Subcutaneous abdominal adipose tissue (tissue), 5 donors: ENCODE measurements at regions not wholly inside any gene's neighbourhood (a gene's known extent, or its start where the extent isn't known, plus 50 kb on each side); places are given as distances from the start of the nearest gene placed in this dataset.
"Not testable (repeated sequence)": the region's sequence is repeated elsewhere in the genome, so short reads cannot be mapped to it uniquely, and the experiment has no call there.

Experiments
- H3K27ac ChIP-seq: one replicate; pipeline ENCODE4 v1.7.0; 2013; ENCODE audit warnings: low read depth, mild to moderate bottlenecking, inconsistent platforms, low read length, moderate library complexity
- H3K27me3 ChIP-seq, 5 donors: one replicate each; pipeline ENCODE4 v1.7.0; 2013; ENCODE audit warnings: low read length in 5 of 5, inconsistent platforms in 1 of 5; ENCODE audit not compliant: control insufficient read depth in 5 of 5, insufficient read depth in 4 of 5
- H3K36me3 ChIP-seq, 5 donors: one replicate each; pipeline ENCODE4 v1.7.0; 2013; ENCODE audit warnings: low read length in 5 of 5; ENCODE audit not compliant: control insufficient read depth in 5 of 5, insufficient read depth in 5 of 5
- H3K4me1 ChIP-seq, 5 donors: one replicate each; pipeline ENCODE4 v1.7.0; 2013; ENCODE audit warnings: low read length in 5 of 5, mild to moderate bottlenecking in 3 of 5, moderate library complexity in 1 of 5; ENCODE audit not compliant: control insufficient read depth in 5 of 5, insufficient read depth in 5 of 5
- H3K4me3 ChIP-seq, 5 donors: one replicate each; pipeline ENCODE4 v1.7.0; 2013; ENCODE audit warnings: low read length in 5 of 5, low read depth in 1 of 5
- H3K9ac ChIP-seq, 5 donors: one replicate each; pipeline ENCODE4 v1.7.0; 2013; ENCODE audit warnings: low read length in 5 of 5, mild to moderate bottlenecking in 4 of 5, moderate library complexity in 3 of 5
- H3K9me3 ChIP-seq, 5 donors: one replicate each; pipeline ENCODE4 v1.7.0; 2013; ENCODE audit warnings: low read length in 5 of 5; ENCODE audit not compliant: control insufficient read depth in 5 of 5
- donor health status: healthy.
- donor health status: healthy.
- donor health status: healthy.
- donor health status: healthy.
- donor health status: healthy.

DNA sequence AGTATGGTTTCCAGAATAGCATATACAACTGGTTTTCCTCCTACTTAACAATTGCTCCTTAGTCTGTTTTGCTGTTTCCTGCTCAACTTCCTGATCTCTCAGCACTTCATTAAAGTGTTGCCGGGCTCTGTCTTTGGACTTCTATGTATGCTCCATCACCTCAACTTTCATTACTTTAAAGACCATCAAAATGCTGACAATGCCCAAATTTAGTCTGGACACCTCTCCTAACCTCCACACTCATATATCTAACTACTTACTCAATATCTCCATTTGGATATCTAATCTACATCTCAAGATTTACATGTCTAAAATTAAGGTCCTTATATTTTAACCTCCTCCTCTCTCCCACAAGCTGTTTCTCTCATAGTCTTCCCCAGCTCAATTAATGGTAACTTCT lies 54.4 kb upstream of the LGR5 start:
- Histone ChIP-seq H3K4me1 (no peaks in the 10 kb centered on the region), H3K27me3 (no peaks in the 10 kb centered on the region), H3K27ac (no peak overlapping the region), H3K36me3 (no peaks in the 10 kb centered on the region), H3K9ac (no peak overlapping the region), H3K9me3 (no peaks in the 10 kb centered on the region), H3K4me3 (no peak overlapping the region)

DNA sequence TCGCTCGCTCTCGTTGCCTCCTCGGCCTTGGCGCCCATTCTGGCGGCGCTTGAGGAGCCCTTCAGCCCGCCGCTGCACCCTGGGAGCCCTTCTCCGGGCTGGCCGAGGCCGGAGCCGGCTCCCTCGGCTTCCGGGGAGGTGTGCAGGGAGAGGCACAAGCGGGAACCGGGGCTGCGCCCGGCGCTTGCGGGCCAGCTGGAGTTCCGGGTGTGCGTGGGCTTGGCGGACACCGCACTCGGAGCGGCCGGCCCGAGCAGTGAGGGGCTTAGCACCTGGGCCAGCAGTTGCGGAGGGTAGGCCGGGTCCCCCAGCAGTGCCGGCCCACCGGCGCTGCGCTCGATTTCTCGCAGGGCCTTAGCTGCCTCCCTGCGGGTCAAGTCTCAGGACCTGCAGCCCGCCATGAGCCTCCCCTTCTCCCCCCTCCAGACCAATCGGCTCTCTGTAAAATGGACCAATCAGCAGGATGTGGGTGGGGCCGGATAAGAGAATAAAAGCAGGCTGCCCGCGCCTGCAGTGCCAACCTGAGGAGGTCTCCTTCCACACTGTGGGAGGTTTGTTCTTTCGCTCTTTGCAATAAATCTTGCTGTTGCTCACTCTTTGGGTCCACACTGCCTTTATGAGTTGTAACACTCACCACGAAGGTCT lies 62.8 kb upstream of the LGR5 start:
- H3K36me3 ChIP-seq, H3K9ac ChIP-seq, H3K4me1 ChIP-seq, H3K9me3 ChIP-seq, H3K27ac ChIP-seq, H3K4me3 ChIP-seq, H3K27me3 ChIP-seq: not testable (repeated sequence)

DNA sequence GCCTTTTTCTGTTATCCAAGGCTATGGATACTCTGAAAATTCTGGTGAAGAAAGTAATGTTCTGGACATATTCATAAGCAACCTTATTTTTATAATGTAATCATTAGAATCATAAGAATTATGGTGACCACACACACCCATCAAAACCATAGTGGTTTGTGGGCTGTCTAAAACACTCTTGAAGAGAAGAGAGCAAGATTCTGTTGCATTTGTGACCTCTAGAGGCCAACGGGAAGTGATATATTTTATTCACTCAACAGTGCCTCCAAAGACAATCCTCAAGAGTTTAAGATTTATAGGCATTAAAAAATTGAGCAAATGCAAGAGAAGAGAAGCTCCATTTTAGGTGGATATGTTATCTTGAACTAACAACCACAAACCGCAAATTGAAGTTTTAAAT lies 68.5 kb upstream of the LGR5 start:
- Histone ChIP-seq H3K27me3 (no peaks in the 10 kb centered on the region), H3K9ac (no peak overlapping the region), H3K27ac (no peak overlapping the region), H3K4me1 (no peaks in the 10 kb centered on the region), H3K36me3 (no peaks in the 10 kb centered on the region), H3K9me3 (no peaks in the 10 kb centered on the region), H3K4me3 (no peak overlapping the region)

DNA sequence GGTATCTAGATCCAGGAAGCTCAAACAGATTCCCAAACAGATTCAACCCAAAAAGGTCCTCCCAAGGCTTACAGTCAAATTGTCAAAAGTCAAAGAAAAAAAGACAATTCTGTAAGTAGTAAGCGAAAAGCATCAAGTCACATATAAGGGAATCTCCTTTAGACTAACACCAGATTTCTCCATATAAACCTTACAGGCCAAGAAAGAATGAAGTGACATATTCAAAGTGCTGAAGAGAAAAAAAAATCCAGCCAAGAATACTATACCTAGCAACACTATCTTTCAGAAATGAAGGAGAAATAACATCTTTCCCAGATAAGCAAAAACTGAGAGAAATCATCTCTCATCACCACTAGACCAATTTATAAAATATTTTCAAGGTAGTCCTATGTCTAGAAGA lies 79.6 kb upstream of the LGR5 start:
- Histone ChIP-seq H3K27ac (no peak overlapping the region), H3K36me3 (no peaks in the 10 kb centered on the region), H3K27me3 (peaks cover 0 to 5% (median 0%) of the 10 kb centered on the region in 5 donors), H3K9ac (no peak overlapping the region), H3K4me3 (no peak overlapping the region), H3K9me3 (peaks cover 4 to 14% (median 6%) of the 10 kb centered on the region in 5 donors), H3K4me1 (peaks cover 0 to under 1% (median 0%) of the 10 kb centered on the region in 5 donors)

DNA sequence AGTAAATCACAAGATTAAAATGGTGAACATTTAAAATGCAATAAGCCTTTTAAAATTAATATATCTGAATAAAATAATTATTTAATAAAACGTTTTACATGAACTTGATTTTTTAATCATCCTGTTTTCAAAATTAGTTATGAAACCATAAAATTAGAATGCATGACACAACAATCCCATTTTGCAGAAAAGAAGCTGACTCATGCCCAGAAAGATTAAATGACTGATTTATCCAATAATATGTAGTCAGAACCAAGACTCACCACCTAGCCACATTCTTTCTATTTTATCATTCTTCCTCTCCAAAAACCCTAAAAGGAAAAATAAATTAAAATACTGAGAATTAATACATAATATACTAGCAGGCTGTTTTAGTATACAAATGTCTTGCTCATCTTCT lies 83.0 kb upstream of the LGR5 start:
- Histone ChIP-seq H3K36me3 (no peaks in the 10 kb centered on the region), H3K9me3 (peaks cover 4 to 14% (median 6%) of the 10 kb centered on the region in 5 donors)

DNA sequence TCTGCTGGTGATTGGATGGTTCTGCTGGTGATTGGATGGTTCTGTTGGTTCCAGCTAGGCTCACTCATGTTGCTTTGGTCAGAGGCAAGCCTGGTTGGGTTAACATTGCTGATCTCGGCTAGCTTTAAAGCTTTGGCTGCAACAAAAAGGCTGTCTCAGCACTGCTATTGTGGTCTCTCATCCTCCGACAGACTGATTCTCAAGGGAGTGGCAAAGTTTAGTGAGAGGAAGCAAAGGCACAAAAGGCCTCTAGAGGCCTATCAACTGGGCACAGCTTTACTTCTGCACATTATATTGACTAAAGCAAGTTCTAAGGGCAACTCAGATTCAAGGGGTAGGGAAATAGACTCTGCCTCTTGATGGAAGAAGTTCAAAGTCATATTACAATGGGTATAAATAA lies 84.7 kb upstream of the LGR5 start:
- no peak overlapping the region for H3K9ac ChIP-seq
- peaks cover 0 to 5% (median 0%) of the 10 kb centered on the region in 5 donors for H3K27me3 ChIP-seq
- H3K27ac ChIP-seq: no peak overlapping the region
- peaks cover 0 to 6% (median 3%) of the 10 kb centered on the region in 5 donors for H3K9me3 ChIP-seq
- no peak overlapping the region for H3K4me3 ChIP-seq
- H3K4me1 ChIP-seq: peaks cover 0 to 5% (median 3%) of the 10 kb centered on the region in 5 donors
- no peaks in the 10 kb centered on the region for H3K36me3 ChIP-seq

More for the DNA sequence above, 83.0 kb upstream of the LGR5 start:
- Histone ChIP-seq H3K27me3 (peaks cover 0 to 5% (median 0%) of the 10 kb centered on the region in 5 donors), H3K27ac (no peak overlapping the region), H3K4me1 (peaks cover 0 to 5% (median 3%) of the 10 kb centered on the region in 5 donors), H3K4me3 (no peak overlapping the region), H3K9ac (no peak overlapping the region)

DNA sequence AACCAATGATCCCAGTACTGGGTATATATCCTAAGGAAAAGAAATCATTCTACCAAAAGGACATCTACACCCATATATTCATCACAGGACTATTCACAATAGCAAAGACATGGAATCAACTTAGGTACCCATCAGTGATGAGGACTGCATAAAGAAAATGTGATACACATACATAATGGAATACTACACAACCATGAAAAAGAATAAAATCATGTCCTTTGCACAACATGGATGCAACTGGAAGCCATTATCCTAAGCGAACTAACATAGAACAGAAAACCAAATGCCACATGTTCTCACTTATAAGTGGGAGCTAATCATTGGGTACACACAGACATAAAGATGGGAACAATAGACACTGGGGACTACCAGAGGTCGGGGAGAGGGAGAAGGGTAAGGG lies 86.0 kb upstream of the LGR5 start:
- Histone ChIP-seq H3K27me3 (peaks cover 0 to 5% (median 0%) of the 10 kb centered on the region in 5 donors), H3K27ac (no peak overlapping the region), H3K4me3 (no peak overlapping the region), H3K9ac (no peak overlapping the region), H3K9me3 (no peaks in the 10 kb centered on the region), H3K4me1 (peaks cover 0 to 5% (median 3%) of the 10 kb centered on the region in 5 donors), H3K36me3 (no peaks in the 10 kb centered on the region)

DNA sequence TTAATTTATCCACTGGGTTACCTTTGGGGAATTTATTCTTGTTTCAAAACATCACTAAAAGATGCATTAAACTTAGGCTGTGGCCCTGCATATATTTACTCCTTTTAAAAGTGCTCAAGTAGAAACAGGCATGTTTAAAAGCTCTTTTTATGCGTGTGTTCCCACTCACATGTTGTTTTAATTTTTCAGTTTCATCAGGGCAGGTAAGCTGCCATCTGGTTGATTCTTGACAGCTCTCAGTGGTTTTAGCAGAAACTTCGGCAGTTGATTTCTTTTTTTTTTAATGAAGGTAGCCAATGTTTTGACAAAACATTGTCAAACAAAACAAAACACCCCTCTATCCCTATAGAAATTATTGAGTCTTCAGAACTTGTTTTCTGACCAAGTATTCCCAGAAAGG lies 89.6 kb upstream of the LGR5 start:
- H3K9ac ChIP-seq: no peak overlapping the region
- H3K4me3 ChIP-seq: no peak overlapping the region
- H3K27me3 ChIP-seq: no peaks in the 10 kb centered on the region
- no peaks in the 10 kb centered on the region for H3K36me3 ChIP-seq
- H3K9me3 ChIP-seq: no peaks in the 10 kb centered on the region
- no peak overlapping the region for H3K27ac ChIP-seq
- H3K4me1 ChIP-seq: peaks cover 0 to 24% (median 16%) of the 10 kb centered on the region in 5 donors

DNA sequence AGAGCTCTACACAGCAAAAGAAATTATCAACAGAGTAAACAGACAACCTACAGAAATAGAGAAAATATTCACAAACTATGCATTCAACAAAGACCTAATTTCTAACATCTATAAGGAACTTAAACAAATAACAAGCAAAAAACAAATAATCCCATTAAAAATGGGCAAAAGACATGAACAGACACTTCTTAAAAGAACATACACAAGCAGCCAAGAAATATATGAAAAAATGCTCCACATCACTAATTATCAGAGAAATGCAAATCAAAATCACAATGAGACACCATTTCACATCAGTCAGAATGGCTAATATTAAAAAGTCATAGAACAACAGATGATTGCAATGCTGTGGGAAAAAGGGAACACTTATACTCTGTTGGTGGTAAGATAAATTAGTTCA lies 100.7 kb upstream of the LGR5 start:
- H3K27me3 ChIP-seq: no peaks in the 10 kb centered on the region
- no peaks in the 10 kb centered on the region for H3K36me3 ChIP-seq
- no peak overlapping the region for H3K4me3 ChIP-seq
- no peaks in the 10 kb centered on the region for H3K4me1 ChIP-seq
- no peak overlapping the region for H3K9ac ChIP-seq
- no peak overlapping the region for H3K27ac ChIP-seq
- peaks cover 0 to 4% (median 3%) of the 10 kb centered on the region in 5 donors for H3K9me3 ChIP-seq

DNA sequence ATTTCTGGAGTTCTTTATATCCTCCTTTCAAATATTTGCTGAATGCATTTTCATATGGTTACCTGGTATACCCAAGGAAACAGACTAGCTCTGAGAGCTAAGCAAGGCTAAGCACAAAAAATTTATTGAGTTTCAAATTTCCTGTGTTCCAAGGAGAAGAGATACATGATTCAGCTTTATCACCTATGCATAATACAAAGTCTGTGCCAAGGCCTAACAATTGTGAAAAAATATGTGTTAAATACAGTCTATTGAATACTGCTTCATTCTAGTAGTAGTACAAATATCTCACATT lies 103.7 kb upstream of the LGR5 start:
- H3K4me1 ChIP-seq: peaks cover 0 to 4% (median 0%) of the 10 kb centered on the region in 5 donors
- H3K4me3 ChIP-seq: no peak overlapping the region
- no peak overlapping the region for H3K9ac ChIP-seq
- H3K27ac ChIP-seq: no peak overlapping the region
- no peaks in the 10 kb centered on the region for H3K36me3 ChIP-seq
- H3K27me3 ChIP-seq: no peaks in the 10 kb centered on the region
- peaks cover 0 to 4% (median 3%) of the 10 kb centered on the region in 5 donors for H3K9me3 ChIP-seq
